ENCODE measurements at regions not wholly inside any gene's neighbourhood (a gene's known extent, or its start where the extent isn't known, plus 50 kb on each side); places are given as distances from the start of the nearest gene placed in this dataset.
"Not testable (repeated sequence)": the region's sequence is repeated elsewhere in the genome, so short reads cannot be mapped to it uniquely, and the experiment has no call there.

GRCh38 chr2:183838295-183838694 is 714.1 kb downstream of the NUP35 start:
- Histone ChIP-seq H3K9me3 (ENCODE audit: low read depth, low read length) (peaks cover 2% of the 10 kb centered on the region), H3K27ac (ENCODE audit: low read depth, low read length) (no peak overlapping the region), H3K27me3 (ENCODE audit: insufficient read depth, low read length) (no peaks in the 10 kb centered on the region), H3K4me3 (ENCODE audit: insufficient read depth, low read length) (no peak overlapping the region), H3K4me1 (ENCODE audit: insufficient read depth, low read length) (no peaks in the 10 kb centered on the region), H4K20me1 (ENCODE audit: insufficient read depth, low read length) (no peaks in the 10 kb centered on the region), H3K4me2 (ENCODE audit: insufficient read depth, low read length) (no peak overlapping the region), H2AFZ (ENCODE audit: low read length) (no peak overlapping the region), H3K79me2 (ENCODE audit: insufficient read depth, low read length) (no peaks in the 10 kb centered on the region), H3K36me3 (ENCODE audit: insufficient read depth, low read length) (no peaks in the 10 kb centered on the region)
- DNase-seq (ENCODE audit: insufficient read length, low spot score, missing footprints) = no peak
- TF ChIP-seq CTCF (IDR thresholded peaks at IDR 0.05; ENCODE audit: extremely low read depth, low read depth, low read length) = no peak

DNA sequence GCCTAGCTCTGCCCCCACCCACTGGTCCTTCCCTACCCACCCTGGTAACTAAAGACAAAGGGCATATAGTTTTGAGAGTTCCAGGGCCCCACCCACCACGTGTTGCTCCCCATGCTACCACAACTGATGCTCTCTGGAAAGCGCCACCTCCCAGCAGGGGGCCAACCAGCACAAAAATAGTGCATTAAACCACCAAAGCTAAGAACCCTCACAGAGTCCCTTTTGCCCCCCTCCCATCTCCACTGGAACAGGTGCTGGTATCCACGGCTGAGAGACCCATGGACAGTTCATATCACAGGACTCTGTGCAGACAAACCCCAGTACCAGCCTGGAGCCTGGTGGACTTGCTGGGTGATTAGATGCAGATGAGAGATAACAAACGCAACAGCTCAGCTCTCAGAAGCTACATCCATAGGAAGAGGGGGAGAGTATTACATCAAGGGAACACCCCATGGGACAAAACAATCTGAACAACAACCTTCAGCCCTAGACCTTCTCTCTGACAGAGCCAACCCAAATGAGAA is 715.9 kb downstream of the NUP35 start:
- Histone ChIP-seq H3K27ac (ENCODE audit: low read depth, low read length) (no peak overlapping the region), H3K27me3 (ENCODE audit: insufficient read depth, low read length) (no peaks in the 10 kb centered on the region), H3K4me1 (ENCODE audit: insufficient read depth, low read length) (no peaks in the 10 kb centered on the region), H4K20me1 (ENCODE audit: insufficient read depth, low read length) (no peaks in the 10 kb centered on the region), H3K4me3 (ENCODE audit: insufficient read depth, low read length) (no peak overlapping the region), H3K79me2 (ENCODE audit: insufficient read depth, low read length) (no peaks in the 10 kb centered on the region), H2AFZ (ENCODE audit: low read length) (no peak overlapping the region), H3K36me3 (ENCODE audit: insufficient read depth, low read length) (no peaks in the 10 kb centered on the region), H3K9me3 (ENCODE audit: low read depth, low read length) (peaks cover 2% of the 10 kb centered on the region), H3K4me2 (ENCODE audit: insufficient read depth, low read length) (no peak overlapping the region)
- no peak for TF ChIP-seq CTCF (IDR thresholded peaks at IDR 0.05; ENCODE audit: extremely low read depth, low read depth, low read length)
- DNase-seq (ENCODE audit: insufficient read length, low spot score, missing footprints) = no peak

DNA sequence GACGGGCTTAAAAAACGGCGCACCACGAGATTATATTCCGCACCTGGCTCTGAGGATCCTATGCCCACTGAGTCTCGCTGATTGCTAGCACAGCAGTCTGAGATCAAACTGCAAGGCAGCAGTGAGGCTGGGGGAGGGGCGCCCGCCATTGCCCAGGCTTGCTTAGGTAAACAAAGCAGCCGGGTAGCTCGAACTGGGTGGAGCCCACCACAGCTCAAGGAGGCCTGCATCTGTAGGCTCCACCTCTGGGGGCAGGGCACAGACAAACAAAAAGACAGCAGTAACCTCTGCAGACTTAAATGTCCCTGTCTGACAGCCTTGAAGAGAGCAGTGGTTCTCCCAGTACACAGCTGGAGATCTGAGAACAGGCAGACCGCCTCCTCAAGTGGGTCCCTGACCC is 725.6 kb downstream of the NUP35 start:
- H3K4me2 ChIP-seq (ENCODE audit: insufficient read depth, low read length); H3K9me3 ChIP-seq (ENCODE audit: low read depth, low read length); H3K27me3 ChIP-seq (ENCODE audit: insufficient read depth, low read length); H4K20me1 ChIP-seq (ENCODE audit: insufficient read depth, low read length); DNase-seq (ENCODE audit: insufficient read length, low spot score, missing footprints); H3K4me1 ChIP-seq (ENCODE audit: insufficient read depth, low read length); H3K36me3 ChIP-seq (ENCODE audit: insufficient read depth, low read length); H3K27ac ChIP-seq (ENCODE audit: low read depth, low read length); H2AFZ ChIP-seq (ENCODE audit: low read length); H3K79me2 ChIP-seq (ENCODE audit: insufficient read depth, low read length); H3K4me3 ChIP-seq (ENCODE audit: insufficient read depth, low read length): not testable (repeated sequence)

GRCh38 chr2:183859129-183859528 is 734.9 kb downstream of the NUP35 start:
- H4K20me1 ChIP-seq (ENCODE audit: insufficient read depth, low read length) = no peaks in the 10 kb centered on the region
- no peak overlapping the region for H3K27ac ChIP-seq (ENCODE audit: low read depth, low read length)
- H2AFZ ChIP-seq (ENCODE audit: low read length) = no peak overlapping the region
- peaks cover 2% of the 10 kb centered on the region for H3K9me3 ChIP-seq (ENCODE audit: low read depth, low read length)
- H3K4me1 ChIP-seq (ENCODE audit: insufficient read depth, low read length) = no peaks in the 10 kb centered on the region
- no peak for TF ChIP-seq CTCF (IDR thresholded peaks at IDR 0.05; ENCODE audit: extremely low read depth, low read depth, low read length)
- H3K4me2 ChIP-seq (ENCODE audit: insufficient read depth, low read length) = no peak overlapping the region
- H3K36me3 ChIP-seq (ENCODE audit: insufficient read depth, low read length) = no peaks in the 10 kb centered on the region
- no peaks in the 10 kb centered on the region for H3K27me3 ChIP-seq (ENCODE audit: insufficient read depth, low read length)
- no peak overlapping the region for H3K4me3 ChIP-seq (ENCODE audit: insufficient read depth, low read length)
- DNase-seq (ENCODE audit: insufficient read length, low spot score, missing footprints) = no peak
- H3K79me2 ChIP-seq (ENCODE audit: insufficient read depth, low read length) = no peaks in the 10 kb centered on the region

All from osteoblast (primary cell).